ENCODE measurements at regions not wholly inside any gene's neighbourhood (a gene's known extent, or its start where the extent isn't known, plus 50 kb on each side); places are given as distances from the start of the nearest gene placed in this dataset.
A peak's percentile ranks its signal among the peaks of the same experiment; 100 is the strongest.

- ATAC-seq (no peak), DNase-seq (ENCODE audit: low spot score) (no peak)
These were observed 438.6 kb downstream of the TSHZ3 start for GRCh38 chr19:30910485-30911240.

- no peak for ATAC-seq
These were observed 440.0 kb downstream of the TSHZ3 start for GRCh38 chr19:30909216-30909615.

GRCh38 chr19:30908262-30908771, 440.9 kb downstream of the TSHZ3 start:
- ATAC-seq (no peak), DNase-seq (ENCODE audit: low spot score) (no peak)

More at GRCh38 chr19:30909216-30909615, 440.0 kb downstream of the TSHZ3 start:
- DNase-seq (ENCODE audit: low spot score), result no peak

- DNase-seq (ENCODE audit: low spot score) (no peak), ATAC-seq (no peak)
These were observed 442.4 kb downstream of the TSHZ3 start for GRCh38 chr19:30906871-30907270.

- ATAC-seq (no peak), DNase-seq (ENCODE audit: low spot score) (no peak)
These were observed 449.2 kb downstream of the TSHZ3 start for GRCh38 chr19:30900051-30900450.

GRCh38 chr19:30898353-30899103, 450.7 kb downstream of the TSHZ3 start:
- no peak for DNase-seq (ENCODE audit: low spot score)
- no peak for ATAC-seq

GRCh38 chr19:30897553-30897952, 451.7 kb downstream of the TSHZ3 start:
- no peak for ATAC-seq
- DNase-seq (ENCODE audit: low spot score), result no peak

GRCh38 chr19:30897034-30897433, 452.2 kb downstream of the TSHZ3 start:
- no peak for DNase-seq (ENCODE audit: low spot score)
- no peak for ATAC-seq

- ATAC-seq (no peak), DNase-seq (ENCODE audit: low spot score) (no peak)
These were observed 452.7 kb downstream of the TSHZ3 start for GRCh38 chr19:30896554-30896953.

- ATAC-seq (no peak), DNase-seq (ENCODE audit: low spot score) (no peak)
These were observed 453.3 kb downstream of the TSHZ3 start for GRCh38 chr19:30895946-30896345.

GRCh38 chr19:30891051-30891450, 458.2 kb downstream of the TSHZ3 start:
- no peak for ATAC-seq
- DNase-seq (ENCODE audit: low spot score), result no peak

- no peak for DNase-seq (ENCODE audit: low spot score)
These were observed 459.2 kb downstream of the TSHZ3 start for GRCh38 chr19:30890033-30890432.

GRCh38 chr19:30888937-30889336, 460.3 kb downstream of the TSHZ3 start:
- no peak for ATAC-seq
- DNase-seq (ENCODE audit: low spot score), result no peak

More at GRCh38 chr19:30890033-30890432, 459.2 kb downstream of the TSHZ3 start:
- no peak for ATAC-seq

GRCh38 chr19:30887042-30887441, 462.2 kb downstream of the TSHZ3 start:
- DNase-seq (ENCODE audit: low spot score), result no peak

GRCh38 chr19:30886222-30886621, 463.0 kb downstream of the TSHZ3 start:
- no peak for DNase-seq (ENCODE audit: low spot score)
- no peak for ATAC-seq

More at GRCh38 chr19:30887042-30887441, 462.2 kb downstream of the TSHZ3 start:
- ATAC-seq, result no peak

GRCh38 chr19:30884146-30884812, 465.0 kb downstream of the TSHZ3 start:
- ATAC-seq (no peak), DNase-seq (ENCODE audit: low spot score) (no peak)

GRCh38 chr19:30883071-30883470, 466.2 kb downstream of the TSHZ3 start:
- DNase-seq (ENCODE audit: low spot score), result no peak
- ATAC-seq, result no peak

- ATAC-seq (no peak), DNase-seq (ENCODE audit: low spot score) (peak; percentile 26)
These were observed 466.7 kb downstream of the TSHZ3 start for GRCh38 chr19:30882411-30883005.

- DNase-seq (ENCODE audit: low spot score) (peak; percentile 26), ATAC-seq (no peak)
These were observed 467.3 kb downstream of the TSHZ3 start for GRCh38 chr19:30881930-30882329.

- peak; percentile 11 for DNase-seq (ENCODE audit: low spot score)
- no peak for ATAC-seq
These were observed 468.0 kb downstream of the TSHZ3 start for GRCh38 chr19:30881281-30881680.

- no peak for ATAC-seq
- DNase-seq (ENCODE audit: low spot score), result peak; percentile 16
These were observed 468.7 kb downstream of the TSHZ3 start for GRCh38 chr19:30880551-30880950.

Data from left lobe of liver (tissue), 2 donors.